SKM-1 (cell line): ENCODE measurements at regions not wholly inside any gene's neighbourhood (a gene's known extent, or its start where the extent isn't known, plus 50 kb on each side); places are given as distances from the start of the nearest gene placed in this dataset.
"Not testable (repeated sequence)": the region's sequence is repeated elsewhere in the genome, so short reads cannot be mapped to it uniquely, and the experiment has no call there.

Experiments used
- DNase-seq: peaks from one replicate; lab custom pipeline; 2025; ENCODE audit not compliant: unreplicated experiment; lab: John Stamatoyannopoulos, UW

GRCh38 chr7:131861620-131862346, 305.4 kb upstream of the PODXL start:
- DNase-seq = no peak

- DNase-seq = peak; percentile 38
Observed at GRCh38 chr7:131859147-131859821, 302.9 kb upstream of the PODXL start.

GRCh38 chr7:131858611-131859010, 302.2 kb upstream of the PODXL start:
- DNase-seq = no peak

- DNase-seq = no peak
Observed at GRCh38 chr7:131849472-131849871, 293.0 kb upstream of the PODXL start.

- DNase-seq = no peak
Observed at GRCh38 chr7:131848033-131848432, 291.6 kb upstream of the PODXL start.

GRCh38 chr7:131845573-131846314, 289.3 kb upstream of the PODXL start:
- no peak for DNase-seq

- DNase-seq = no peak
Observed at GRCh38 chr7:131844369-131844768, 287.9 kb upstream of the PODXL start.

GRCh38 chr7:131843898-131844331, 287.5 kb upstream of the PODXL start:
- DNase-seq = no peak

GRCh38 chr7:131839967-131840690, 283.7 kb upstream of the PODXL start:
- DNase-seq = no peak

- DNase-seq = no peak
Observed at GRCh38 chr7:131836733-131837132, 280.3 kb upstream of the PODXL start.

- no peak for DNase-seq
Observed at GRCh38 chr7:131835141-131835540, 278.7 kb upstream of the PODXL start.

GRCh38 chr7:131830681-131831080, 274.3 kb upstream of the PODXL start:
- no peak for DNase-seq

- no peak for DNase-seq
Observed at GRCh38 chr7:131829947-131830558, 273.6 kb upstream of the PODXL start.

GRCh38 chr7:131827421-131827820, 271.0 kb upstream of the PODXL start:
- no peak for DNase-seq

GRCh38 chr7:131826960-131827359, 270.5 kb upstream of the PODXL start:
- DNase-seq = no peak

GRCh38 chr7:131823961-131824440, 267.6 kb upstream of the PODXL start:
- DNase-seq = not testable (repeated sequence)

GRCh38 chr7:131819891-131820290, 263.5 kb upstream of the PODXL start:
- DNase-seq = no peak

- DNase-seq = no peak
Observed at GRCh38 chr7:131816391-131817007, 260.1 kb upstream of the PODXL start.

GRCh38 chr7:131808736-131809135, 252.3 kb upstream of the PODXL start:
- DNase-seq = no peak

GRCh38 chr7:131808156-131808555, 251.7 kb upstream of the PODXL start:
- not testable (repeated sequence) for DNase-seq
